ENCODE measurements at regions not wholly inside any gene's neighbourhood (a gene's known extent, or its start where the extent isn't known, plus 50 kb on each side); places are given as distances from the start of the nearest gene placed in this dataset.

GRCh38 chrX:131792789-131793462 is 230.2 kb upstream of the STK26 start:
- Histone ChIP-seq H3K4me3 (ENCODE audit: low read length) (no peak overlapping the region), H3K27ac (ENCODE audit: low read depth in 1 of 2, low read length in 2 of 2) (peak overlapping the region in 1 of 2 donors; percentile 4), H3K9me3 (ENCODE audit: control insufficient read depth in 1 of 2, insufficient read depth in 1 of 2, low read length in 2 of 2) (no peaks in the 10 kb centered on the region), H3K27me3 (ENCODE audit: control insufficient read depth in 1 of 2, insufficient read depth in 2 of 2, low read length in 2 of 2) (no peaks in the 10 kb centered on the region), H3K4me1 (ENCODE audit: insufficient read depth, low read length) (no peaks in the 10 kb centered on the region), H3K36me3 (ENCODE audit: insufficient read depth, low read length) (no peaks in the 10 kb centered on the region)
- no peak for TF ChIP-seq CTCF (IDR thresholded peaks at IDR 0.05)
- DNase-seq (peak in 4 of 14 experiments; percentile 78 to 91 (median 86)), ATAC-seq (ENCODE audit: poor library complexity) (no peak)
- no peak overlapping the region for H3K4me3 Mint-ChIP-seq
- intact Hi-C loops (cut with DNase I, micrococcal nuclease): no loop called here
- H3K9me3 Mint-ChIP-seq: no peaks in the 10 kb centered on the region
- no peaks in the 10 kb centered on the region for H3K36me3 Mint-ChIP-seq (ENCODE audit: low read depth)
- POLR2A ChIA-PET: no interaction called here
- no peaks in the 10 kb centered on the region for H3K27me3 Mint-ChIP-seq
- CTCF ChIA-PET: interaction anchor here (0.8 to 1.5 kb wide), 8 partner anchors 9 to 87 kb away, joined by 3 to 9 read pairs (median 4); no protein-coding TSS in a partner anchor
- H3K4me1 Mint-ChIP-seq (ENCODE audit: low read depth): no peaks in the 10 kb centered on the region
- H3K27ac Mint-ChIP-seq: no peak overlapping the region

DNA sequence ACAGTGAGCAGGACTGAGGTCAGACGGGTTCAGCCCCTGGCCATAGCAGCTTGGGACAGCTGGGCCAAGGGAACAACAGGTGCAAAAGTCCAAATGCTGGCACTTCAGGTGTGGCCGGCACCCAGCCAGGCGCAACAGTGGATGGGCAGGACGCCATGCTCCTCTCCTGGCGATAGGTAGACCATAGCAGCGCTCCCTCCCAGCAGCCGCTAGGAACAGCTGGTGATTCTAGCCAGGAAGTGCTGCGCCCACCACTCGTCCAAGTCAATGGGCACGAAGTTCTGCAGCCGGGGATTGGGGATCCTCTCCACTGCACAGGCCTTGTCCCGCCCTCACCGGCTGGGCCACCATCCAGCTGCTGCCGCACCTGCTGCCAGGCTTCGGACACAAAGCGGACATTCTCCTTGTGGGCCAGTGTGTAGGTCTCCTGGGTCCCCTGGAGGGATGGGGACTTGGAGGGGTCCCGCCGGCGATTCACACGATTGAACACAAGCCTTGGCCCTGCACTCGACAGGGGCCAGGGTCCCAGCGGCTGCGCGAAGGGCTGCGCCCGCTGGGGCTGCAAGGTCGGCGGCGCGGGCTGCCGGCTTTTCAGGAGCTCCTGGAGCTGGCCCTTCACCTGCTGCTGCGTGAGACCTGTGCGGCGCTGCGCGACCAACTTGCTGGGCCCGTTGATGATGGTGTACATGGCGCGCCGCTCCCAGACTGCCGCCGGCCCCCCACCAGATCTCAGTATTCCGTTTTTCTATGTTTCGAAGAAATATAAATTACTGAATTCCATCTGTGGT is 227.5 kb upstream of the STK26 start:
- H3K27ac ChIP-seq (ENCODE audit: low read depth in 1 of 2, low read length in 2 of 2): no peak overlapping the region
- H3K27ac Mint-ChIP-seq: no peak overlapping the region
- no peaks in the 10 kb centered on the region for H3K36me3 ChIP-seq (ENCODE audit: insufficient read depth, low read length)
- ATAC-seq (ENCODE audit: poor library complexity): no peak
- CTCF ChIA-PET: interaction anchor here (1.1 kb wide), 1 partner anchor 12 kb away, joined by 4 read pairs; no protein-coding TSS in a partner anchor
- DNase-seq: no peak
- H3K36me3 Mint-ChIP-seq (ENCODE audit: low read depth): no peaks in the 10 kb centered on the region
- no peaks in the 10 kb centered on the region for H3K9me3 Mint-ChIP-seq
- no peaks in the 10 kb centered on the region for H3K27me3 Mint-ChIP-seq
- no peaks in the 10 kb centered on the region for H3K4me1 ChIP-seq (ENCODE audit: insufficient read depth, low read length)
- POLR2A ChIA-PET: no interaction called here
- TF ChIP-seq CTCF (IDR thresholded peaks at IDR 0.05): no peak
- no peaks in the 10 kb centered on the region for H3K4me1 Mint-ChIP-seq (ENCODE audit: low read depth)
- no peak overlapping the region for H3K4me3 ChIP-seq (ENCODE audit: low read length)
- H3K4me3 Mint-ChIP-seq: no peak overlapping the region
- no peaks in the 10 kb centered on the region for H3K9me3 ChIP-seq (ENCODE audit: control insufficient read depth in 1 of 2, insufficient read depth in 1 of 2, low read length in 2 of 2)
- intact Hi-C loops (cut with DNase I, micrococcal nuclease): no loop called here
- H3K27me3 ChIP-seq (ENCODE audit: control insufficient read depth in 1 of 2, insufficient read depth in 2 of 2, low read length in 2 of 2): no peaks in the 10 kb centered on the region

DNA sequence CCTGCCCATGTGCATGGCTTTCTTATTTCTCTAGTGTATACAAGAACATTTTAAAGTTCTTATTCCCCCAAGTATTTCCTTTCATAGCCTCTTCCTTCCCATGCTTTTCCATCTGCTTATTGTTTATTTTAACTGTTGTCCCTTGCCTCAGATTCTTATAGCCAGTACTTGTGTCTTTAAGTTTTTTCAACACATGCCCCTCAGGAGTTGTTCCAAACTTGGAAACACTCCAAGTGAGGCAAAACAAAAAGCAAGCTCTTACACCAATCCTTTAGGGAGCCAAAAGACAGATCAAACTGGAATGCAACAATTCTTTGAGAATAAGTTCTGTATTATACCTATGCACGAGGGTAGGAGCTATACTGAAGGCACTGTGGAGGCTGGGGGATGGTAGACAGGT is 222.0 kb upstream of the STK26 start:
- H3K4me1 ChIP-seq (ENCODE audit: insufficient read depth, low read length): peaks cover 2% of the 10 kb centered on the region
- TF ChIP-seq CTCF (IDR thresholded peaks at IDR 0.05): no peak
- no peaks in the 10 kb centered on the region for H3K9me3 ChIP-seq (ENCODE audit: control insufficient read depth in 1 of 2, insufficient read depth in 1 of 2, low read length in 2 of 2)
- no peaks in the 10 kb centered on the region for H3K27me3 ChIP-seq (ENCODE audit: control insufficient read depth in 1 of 2, insufficient read depth in 2 of 2, low read length in 2 of 2)
- Mint-ChIP-seq H3K9me3 (no peaks in the 10 kb centered on the region), H3K27ac (no peak overlapping the region), H3K4me1 (ENCODE audit: low read depth) (no peaks in the 10 kb centered on the region), H3K27me3 (no peaks in the 10 kb centered on the region), H3K4me3 (no peak overlapping the region), H3K36me3 (ENCODE audit: low read depth) (no peaks in the 10 kb centered on the region)
- POLR2A ChIA-PET: no interaction called here
- CTCF ChIA-PET: interaction anchor here (1.0 kb wide), 1 partner anchor 12 kb away, joined by 4 read pairs; no protein-coding TSS in a partner anchor
- no peaks in the 10 kb centered on the region for H3K36me3 ChIP-seq (ENCODE audit: insufficient read depth, low read length)
- DNase-seq: no peak
- intact Hi-C loops (cut with DNase I, micrococcal nuclease): loop anchor here in 1 of 2 experiments (10.0 kb wide), 1 partner anchor 826 kb away; no protein-coding TSS in a partner anchor
- ATAC-seq (ENCODE audit: poor library complexity): no peak
- no peak overlapping the region for H3K4me3 ChIP-seq (ENCODE audit: low read length)
- no peak overlapping the region for H3K27ac ChIP-seq (ENCODE audit: low read depth in 1 of 2, low read length in 2 of 2)

Data from CD4-positive, alpha-beta T cell (primary cell).